ENCODE measurements at regions not wholly inside any gene's neighbourhood (a gene's known extent, or its start where the extent isn't known, plus 50 kb on each side); places are given as distances from the start of the nearest gene placed in this dataset.

DNA sequence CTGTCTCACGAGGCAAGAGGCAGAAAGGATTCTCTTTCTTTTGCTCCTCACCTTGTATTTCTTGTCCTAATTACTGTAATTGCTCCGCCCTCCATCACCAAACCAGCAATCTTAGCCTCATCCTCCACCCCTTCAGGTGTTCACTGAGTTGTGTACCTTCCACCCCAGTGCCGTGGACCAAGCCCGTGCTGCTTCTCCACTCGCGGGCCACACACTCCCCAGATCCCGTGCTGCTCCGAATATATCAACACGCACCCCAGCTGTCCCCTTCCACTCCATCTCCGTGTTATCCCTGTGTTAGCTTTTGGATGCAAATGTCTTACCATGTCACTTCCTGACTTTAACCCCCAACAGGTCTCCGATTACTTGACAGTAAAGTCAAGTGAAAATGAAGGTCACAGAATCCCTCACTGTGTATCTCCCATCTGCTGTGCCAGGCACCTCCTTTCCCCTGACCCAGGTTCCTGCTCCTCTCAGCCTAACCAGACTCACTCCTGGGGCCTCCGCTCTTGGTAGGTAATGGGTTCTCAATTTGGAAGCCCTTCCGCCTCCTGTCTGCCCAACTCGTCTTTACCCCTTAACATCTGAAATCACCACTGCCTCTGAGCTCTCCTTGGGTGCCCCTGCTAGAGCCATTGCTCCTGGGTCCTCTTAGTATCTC lies 320.2 kb downstream of the MED10 start:
- no peak for DNase-seq

- no peak for DNase-seq
These were observed 322.1 kb downstream of the MED10 start for GRCh38 chr5:6056280-6056679.

- DNase-seq = no peak
These were observed 328.7 kb downstream of the MED10 start for GRCh38 chr5:6049662-6050061.

DNA sequence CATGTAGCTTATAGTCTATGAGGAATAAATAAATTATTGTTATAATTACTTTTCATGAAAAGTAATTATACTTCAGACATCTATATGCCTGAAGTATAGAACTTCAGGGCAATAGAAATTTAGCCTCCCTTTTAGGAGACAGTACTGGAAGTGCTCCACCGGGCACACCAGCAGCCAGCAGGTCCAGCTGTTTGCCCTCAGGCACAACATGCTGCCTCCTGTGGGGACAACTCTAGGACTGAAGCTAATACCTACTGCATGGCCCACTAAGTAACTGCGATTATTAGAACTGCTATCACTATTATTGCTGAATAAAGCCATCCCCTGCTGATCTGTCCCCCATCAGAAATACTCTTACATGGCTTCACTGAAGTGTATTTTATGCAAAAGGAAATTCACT lies 329.6 kb downstream of the MED10 start:
- DNase-seq = no peak

DNA sequence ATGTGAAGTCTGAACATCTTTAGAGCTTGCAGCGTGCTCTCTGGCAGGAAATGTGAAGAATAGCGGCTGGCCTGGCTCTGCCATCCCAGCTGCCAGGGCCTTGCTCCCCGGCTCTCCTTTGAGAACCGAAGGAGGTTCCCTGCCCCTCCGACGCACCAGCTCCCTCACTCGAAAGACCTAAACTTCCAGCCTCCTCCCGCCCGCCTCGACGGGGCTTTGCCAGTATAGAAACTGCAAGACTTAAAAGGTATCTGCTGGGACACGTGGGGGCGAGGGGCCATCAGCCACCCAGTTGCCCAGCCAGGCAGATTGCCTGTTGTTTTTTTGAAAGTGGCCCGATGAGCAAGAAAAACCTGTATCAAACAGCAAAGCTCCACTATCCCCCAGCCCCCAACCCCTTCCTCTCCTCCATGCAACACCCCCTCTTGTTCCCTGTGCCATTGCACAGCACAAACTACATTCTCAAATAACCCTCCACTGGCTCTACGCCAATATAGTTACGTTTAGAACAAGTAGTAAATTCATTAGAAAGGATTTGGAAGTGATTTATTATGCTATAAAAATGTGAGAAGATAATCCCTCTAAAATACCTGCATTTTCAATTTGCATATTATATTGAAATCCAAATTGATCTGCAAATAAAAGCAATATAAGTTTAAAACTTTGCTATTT lies 331.9 kb downstream of the MED10 start:
- no peak for DNase-seq

GRCh38 chr5:6043491-6044310 lies 334.6 kb downstream of the MED10 start:
- DNase-seq = no peak

- DNase-seq = no peak
These were observed 336.3 kb downstream of the MED10 start for GRCh38 chr5:6041977-6042550.

GRCh38 chr5:6039111-6039510 lies 339.2 kb downstream of the MED10 start:
- no peak for DNase-seq

DNA sequence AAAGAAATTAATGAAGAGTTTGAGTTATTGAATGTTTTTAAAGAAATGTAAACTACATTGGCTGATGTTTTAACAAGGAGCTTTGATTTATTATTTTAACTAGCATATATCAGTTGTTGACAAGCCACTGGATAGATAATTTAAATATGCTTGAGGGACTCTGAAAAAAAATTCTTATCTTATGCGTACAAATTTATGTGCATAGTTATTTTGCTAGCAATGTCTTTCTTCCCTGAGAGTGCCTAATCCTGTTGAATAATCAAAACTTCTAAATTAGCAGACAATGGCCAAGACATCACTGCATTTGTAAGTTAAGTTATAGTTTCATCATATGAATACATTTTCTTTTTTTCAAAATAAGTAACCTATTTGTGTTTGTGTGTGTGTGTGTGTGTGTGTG lies 342.3 kb downstream of the MED10 start:
- DNase-seq = no peak

DNA sequence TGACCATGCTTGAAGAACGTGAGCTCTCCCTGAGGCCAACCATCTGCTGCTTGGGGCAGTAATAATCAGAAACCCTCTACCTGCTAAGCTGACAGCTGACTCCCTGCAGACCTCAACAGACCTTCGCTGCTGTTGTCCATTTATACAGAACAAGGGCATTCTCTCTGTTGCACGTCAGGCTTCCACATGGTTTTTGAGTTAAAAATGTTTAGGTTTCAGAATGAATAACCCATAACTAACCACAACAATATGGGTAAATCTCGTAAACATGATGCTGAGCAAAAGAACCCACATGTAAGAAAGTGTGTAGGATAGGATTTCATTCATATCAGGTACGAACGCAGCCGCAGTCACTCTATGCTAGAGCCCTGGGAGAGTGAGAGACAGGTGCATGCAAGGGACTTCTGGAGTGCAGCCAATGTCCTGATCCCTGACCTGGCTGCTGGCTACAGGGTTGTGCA lies 348.5 kb downstream of the MED10 start:
- DNase-seq = no peak

DNA sequence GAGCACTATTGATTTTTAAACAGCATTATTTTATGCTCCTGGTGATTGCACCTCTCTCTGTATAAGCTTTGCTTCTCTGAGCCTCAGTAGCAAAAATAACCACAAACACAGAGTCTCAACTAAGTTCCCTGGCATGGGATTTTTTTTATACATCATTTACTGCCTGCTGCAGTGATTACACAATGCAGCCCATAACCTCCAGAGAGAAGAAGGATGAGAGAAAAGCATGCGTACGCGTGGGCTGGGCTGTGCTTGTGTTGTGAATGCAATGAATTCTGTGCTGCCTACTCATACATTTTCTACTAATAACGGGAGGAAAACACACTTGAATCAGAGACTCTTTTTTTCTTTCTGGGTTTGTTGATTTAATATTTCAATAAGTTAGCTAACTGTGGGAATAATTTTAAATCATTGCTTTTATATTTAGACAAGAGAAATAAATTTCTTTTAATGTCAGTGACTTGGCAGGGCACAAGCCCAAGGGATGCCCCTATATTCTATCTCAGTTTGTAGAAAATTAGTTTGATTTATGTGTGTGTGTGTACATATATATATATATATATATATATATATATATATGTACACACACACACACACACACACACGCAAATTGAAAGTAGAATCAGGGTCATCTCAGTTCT lies 351.5 kb downstream of the MED10 start:
- DNase-seq = no peak

GRCh38 chr5:6019612-6020011 lies 358.7 kb downstream of the MED10 start:
- DNase-seq = no peak

DNA sequence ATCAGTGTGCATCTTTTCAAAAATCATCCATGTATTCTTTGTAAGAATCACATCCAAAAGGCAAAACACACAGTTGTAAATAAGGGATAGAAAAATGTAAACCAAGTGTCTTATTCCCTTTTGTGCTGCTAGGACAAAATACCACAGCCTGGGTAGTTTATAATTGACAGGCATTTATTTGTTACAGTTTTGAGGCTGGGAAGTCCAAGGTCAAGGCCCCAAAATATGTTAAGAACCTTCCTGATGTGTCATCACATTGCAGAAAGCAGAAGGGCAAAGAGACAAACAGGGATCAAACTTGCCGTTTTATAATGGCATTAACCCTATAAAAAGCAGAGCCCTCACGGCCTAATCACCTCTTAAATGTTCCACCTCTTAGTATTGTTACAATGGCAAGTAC lies 364.8 kb downstream of the MED10 start:
- DNase-seq = no peak

DNA sequence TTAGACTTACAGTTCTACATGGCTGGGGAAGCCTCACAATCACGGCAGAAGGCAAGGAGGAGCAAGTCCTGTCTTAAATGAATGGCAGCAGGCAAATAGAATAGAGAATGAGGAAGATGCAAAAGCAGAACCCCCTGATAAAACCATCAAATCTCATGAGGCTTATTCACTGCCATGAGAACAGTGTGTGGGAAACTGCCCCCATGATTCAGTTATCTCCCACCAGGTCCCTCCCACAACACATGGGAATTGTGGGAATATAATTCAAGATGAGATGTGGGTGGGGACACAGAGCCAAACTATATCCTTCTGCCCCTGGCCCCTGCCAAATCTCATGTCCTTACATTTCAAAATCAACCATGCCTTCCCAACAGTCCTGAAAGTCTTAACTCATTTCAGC lies 367.1 kb downstream of the MED10 start:
- no peak for DNase-seq

GRCh38 chr5:6006838-6007314 lies 371.5 kb downstream of the MED10 start:
- no peak for DNase-seq

DNA sequence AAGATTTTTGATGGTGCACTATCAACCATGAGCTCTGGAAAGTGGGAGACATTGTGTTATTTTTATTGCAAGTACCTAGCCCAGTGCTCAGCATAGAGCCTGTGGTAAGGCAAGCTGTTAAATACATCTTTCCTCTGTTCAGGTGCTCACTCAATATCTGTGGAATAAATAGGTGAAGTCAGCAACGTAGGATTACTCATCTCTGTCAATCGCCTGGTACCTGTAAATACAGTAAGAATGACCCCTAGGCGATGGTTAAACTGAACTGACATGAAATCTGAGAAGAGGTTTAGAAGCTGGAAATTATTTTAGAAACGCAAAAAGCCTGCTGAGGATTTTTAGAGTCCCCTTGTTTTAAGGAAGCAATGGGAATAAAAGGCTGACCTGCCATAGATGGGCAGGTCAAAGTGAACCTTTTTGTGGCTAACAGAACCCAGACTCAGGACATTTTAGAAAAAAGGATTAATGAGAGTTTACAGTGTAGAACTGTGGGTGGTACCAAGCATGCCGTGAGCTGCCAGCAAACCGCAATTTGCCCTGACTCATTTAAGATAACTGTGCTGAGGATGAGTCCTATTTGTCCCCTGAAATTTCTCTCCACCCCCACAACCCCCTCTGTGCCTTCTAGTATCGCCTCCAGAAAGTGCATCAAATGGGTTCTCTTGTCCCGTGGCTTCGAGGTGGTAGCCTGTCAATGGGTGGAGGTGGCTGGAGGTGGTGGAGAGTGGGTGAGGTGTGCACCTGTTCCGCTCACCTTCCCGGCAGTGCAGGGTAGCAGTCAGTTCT lies 375.1 kb downstream of the MED10 start:
- DNase-seq = no peak

DNA sequence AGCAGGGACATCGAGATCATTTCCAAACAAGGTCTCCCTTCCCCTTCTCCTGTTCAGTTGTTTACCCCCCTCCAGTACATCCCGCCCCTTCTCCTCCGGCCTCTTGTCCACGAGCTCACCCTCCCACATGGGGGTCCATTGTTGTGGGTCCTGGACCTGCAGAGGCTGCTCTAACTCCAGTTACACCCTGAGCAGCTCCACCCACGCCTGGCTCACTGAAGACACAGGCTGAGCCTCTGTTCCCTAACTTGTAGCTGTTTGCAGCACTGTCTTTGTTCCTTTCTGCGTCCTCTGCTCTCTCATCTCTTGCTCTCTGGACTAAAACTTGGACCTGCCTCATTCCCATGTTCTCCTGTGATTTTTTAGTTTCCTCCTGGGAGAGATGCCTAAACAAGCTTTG lies 377.5 kb downstream of the MED10 start:
- no peak for DNase-seq

DNA sequence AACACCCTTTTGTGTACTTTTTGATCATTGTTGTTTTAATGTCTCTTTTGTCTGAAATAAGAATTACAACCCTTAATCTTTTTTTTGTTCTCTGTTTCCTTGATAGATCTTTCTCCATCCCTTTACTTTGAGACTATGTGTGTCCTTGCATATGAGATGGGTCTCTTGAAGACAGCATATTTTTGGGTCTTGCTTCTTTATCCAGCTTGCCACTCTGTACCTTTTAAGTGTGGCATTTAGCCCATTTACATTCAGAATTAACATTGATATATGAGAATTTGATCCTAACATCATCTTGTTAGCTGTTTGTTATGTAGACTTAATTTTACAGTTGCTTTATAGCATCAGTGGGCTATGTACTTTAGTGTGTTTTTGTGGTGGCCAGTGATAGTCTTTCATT lies 382.5 kb downstream of the MED10 start:
- no peak for DNase-seq

GRCh38 chr5:5986492-5987178 lies 391.7 kb downstream of the MED10 start:
- DNase-seq = no peak

GRCh38 chr5:5985332-5985731 lies 393.0 kb downstream of the MED10 start:
- DNase-seq = no peak

DNA sequence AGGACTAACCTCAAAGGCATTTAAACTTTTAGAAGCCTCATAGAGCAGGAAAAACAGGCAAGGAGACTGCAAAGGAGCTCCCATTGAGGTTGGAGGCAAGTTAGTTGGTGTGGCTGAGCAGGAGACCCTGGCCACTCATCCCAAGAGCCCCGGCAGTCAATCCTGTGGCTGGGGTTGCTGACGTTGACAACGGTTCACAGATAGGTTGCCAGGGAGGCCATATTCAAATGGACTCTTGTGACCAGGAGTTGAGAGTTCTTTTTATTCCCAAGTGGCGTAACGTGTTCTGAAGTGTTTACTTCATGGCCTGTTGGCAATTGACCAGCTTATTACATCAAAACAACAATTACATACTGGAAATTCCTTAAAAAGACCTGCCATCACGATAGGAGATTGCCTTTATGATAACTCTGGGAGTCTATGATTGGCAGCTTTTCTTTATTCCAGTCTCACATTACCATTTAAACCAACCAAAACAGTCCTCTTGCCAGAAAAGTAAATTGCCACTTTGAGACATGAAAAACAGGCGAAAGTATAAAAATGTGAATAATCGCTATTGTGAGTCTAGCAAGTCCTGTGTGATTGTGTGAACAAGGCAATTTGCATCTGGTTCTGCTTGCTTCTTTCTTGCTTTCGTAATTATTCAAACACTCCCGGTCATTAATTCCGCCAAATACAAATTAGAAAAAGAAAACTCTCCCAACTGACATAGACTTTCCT lies 394.9 kb downstream of the MED10 start:
- no peak for DNase-seq

All from NCI-H1092 (cell line).